ENCODE measurements at regions not wholly inside any gene's neighbourhood (a gene's known extent, or its start where the extent isn't known, plus 50 kb on each side); places are given as distances from the start of the nearest gene placed in this dataset.
A peak's percentile ranks its signal among the peaks of the same experiment; 100 is the strongest.

DNA sequence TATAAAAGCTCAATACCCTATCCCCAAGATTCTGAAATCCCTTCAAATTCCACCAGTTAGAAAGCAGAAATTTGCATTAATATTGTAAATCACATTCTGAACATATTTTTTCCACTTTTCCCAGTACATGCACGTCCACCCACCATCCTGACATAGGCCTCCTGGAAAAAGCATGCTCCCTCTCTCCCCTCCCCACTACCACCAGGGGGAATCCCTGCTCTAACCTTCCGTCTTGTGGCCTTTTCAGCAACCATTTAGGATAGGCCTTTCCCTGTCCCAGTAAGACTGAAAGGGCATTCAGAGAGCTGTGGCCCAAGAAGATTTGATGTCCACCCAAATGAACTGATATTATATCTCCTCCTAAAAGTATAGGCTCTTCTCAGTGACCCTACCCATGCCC lies 182.1 kb downstream of the ARRDC4 start:
- no peak overlapping the region for H3K4me3 Mint-ChIP-seq
- no peak overlapping the region for H3K27ac Mint-ChIP-seq
- H3K27me3 Mint-ChIP-seq (ENCODE audit: low read depth) = no peaks in the 10 kb centered on the region
- TF ChIP-seq, protein P1, sequence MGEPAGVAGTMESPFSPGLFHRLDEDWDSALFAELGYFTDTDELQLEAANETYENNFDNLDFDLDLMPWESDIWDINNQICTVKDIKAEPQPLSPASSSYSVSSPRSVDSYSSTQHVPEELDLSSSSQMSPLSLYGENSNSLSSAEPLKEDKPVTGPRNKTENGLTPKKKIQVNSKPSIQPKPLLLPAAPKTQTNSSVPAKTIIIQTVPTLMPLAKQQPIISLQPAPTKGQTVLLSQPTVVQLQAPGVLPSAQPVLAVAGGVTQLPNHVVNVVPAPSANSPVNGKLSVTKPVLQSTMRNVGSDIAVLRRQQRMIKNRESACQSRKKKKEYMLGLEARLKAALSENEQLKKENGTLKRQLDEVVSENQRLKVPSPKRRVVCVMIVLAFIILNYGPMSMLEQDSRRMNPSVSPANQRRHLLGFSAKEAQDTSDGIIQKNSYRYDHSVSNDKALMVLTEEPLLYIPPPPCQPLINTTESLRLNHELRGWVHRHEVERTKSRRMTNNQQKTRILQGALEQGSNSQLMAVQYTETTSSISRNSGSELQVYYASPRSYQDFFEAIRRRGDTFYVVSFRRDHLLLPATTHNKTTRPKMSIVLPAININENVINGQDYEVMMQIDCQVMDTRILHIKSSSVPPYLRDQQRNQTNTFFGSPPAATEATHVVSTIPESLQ (CRISPR knock-in tag; IDR thresholded peaks at IDR 0.05) = no peak
- TF ChIP-seq TP53 (CRISPR knock-in tag; IDR thresholded peaks at IDR 0.05) = no peak
- TF ChIP-seq, protein P2, sequence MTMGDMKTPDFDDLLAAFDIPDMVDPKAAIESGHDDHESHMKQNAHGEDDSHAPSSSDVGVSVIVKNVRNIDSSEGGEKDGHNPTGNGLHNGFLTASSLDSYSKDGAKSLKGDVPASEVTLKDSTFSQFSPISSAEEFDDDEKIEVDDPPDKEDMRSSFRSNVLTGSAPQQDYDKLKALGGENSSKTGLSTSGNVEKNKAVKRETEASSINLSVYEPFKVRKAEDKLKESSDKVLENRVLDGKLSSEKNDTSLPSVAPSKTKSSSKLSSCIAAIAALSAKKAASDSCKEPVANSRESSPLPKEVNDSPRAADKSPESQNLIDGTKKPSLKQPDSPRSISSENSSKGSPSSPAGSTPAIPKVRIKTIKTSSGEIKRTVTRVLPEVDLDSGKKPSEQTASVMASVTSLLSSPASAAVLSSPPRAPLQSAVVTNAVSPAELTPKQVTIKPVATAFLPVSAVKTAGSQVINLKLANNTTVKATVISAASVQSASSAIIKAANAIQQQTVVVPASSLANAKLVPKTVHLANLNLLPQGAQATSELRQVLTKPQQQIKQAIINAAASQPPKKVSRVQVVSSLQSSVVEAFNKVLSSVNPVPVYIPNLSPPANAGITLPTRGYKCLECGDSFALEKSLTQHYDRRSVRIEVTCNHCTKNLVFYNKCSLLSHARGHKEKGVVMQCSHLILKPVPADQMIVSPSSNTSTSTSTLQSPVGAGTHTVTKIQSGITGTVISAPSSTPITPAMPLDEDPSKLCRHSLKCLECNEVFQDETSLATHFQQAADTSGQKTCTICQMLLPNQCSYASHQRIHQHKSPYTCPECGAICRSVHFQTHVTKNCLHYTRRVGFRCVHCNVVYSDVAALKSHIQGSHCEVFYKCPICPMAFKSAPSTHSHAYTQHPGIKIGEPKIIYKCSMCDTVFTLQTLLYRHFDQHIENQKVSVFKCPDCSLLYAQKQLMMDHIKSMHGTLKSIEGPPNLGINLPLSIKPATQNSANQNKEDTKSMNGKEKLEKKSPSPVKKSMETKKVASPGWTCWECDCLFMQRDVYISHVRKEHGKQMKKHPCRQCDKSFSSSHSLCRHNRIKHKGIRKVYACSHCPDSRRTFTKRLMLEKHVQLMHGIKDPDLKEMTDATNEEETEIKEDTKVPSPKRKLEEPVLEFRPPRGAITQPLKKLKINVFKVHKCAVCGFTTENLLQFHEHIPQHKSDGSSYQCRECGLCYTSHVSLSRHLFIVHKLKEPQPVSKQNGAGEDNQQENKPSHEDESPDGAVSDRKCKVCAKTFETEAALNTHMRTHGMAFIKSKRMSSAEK (CRISPR knock-in tag; IDR thresholded peaks at IDR 0.05; ENCODE audit: borderline replicate concordance) = no peak
- no peaks in the 10 kb centered on the region for H3K9me3 Mint-ChIP-seq
- ATAC-seq (peak; percentile 85), DNase-seq (ENCODE audit: low spot score) (peak; percentile 40)
- ChIA-PET CTCF (interaction anchor here (0.7 to 2.9 kb wide), 14 partner anchors 12 to 280 kb away, joined by 3 to 42 read pairs (median 3); no protein-coding TSS in a partner anchor), POLR2A (interaction anchor here (0.5 kb wide), 1 partner anchor 160 kb away, joined by 3 read pairs; no protein-coding TSS in a partner anchor)
- H3K36me3 Mint-ChIP-seq = no peaks in the 10 kb centered on the region
- H3K4me1 Mint-ChIP-seq = peaks cover 21% of the 10 kb centered on the region

DNA sequence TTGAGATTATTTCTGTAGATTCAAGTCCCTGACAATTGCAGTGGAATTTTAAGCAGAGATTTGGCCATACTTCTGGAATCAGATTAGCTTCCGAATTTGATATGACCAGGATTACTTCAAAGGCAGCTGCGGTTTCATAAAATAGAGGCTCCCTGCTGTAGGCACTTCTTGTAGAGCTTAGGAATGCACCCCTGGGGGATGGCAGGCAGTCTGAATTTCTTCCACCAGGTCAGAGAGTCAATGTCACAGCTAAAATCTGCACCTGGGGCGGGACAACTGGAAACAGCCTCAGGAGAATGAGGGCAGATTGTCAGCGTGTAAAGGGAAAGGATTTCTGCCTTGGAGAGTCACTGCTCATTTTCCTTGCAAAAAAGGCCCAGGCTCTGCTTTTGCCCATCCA lies 182.6 kb downstream of the ARRDC4 start:
- Mint-ChIP-seq H3K27ac (no peak overlapping the region), H3K4me3 (no peak overlapping the region), H3K36me3 (no peaks in the 10 kb centered on the region), H3K27me3 (ENCODE audit: low read depth) (no peaks in the 10 kb centered on the region), H3K9me3 (no peaks in the 10 kb centered on the region), H3K4me1 (peaks cover 21% of the 10 kb centered on the region)
- TF ChIP-seq EMX1 (CRISPR knock-in tag; IDR thresholded peaks at IDR 0.05) (no peak), ZNF671 (CRISPR knock-in tag; IDR thresholded peaks at IDR 0.05) (no peak), ZNF232 (CRISPR knock-in tag; IDR thresholded peaks at IDR 0.05) (no peak), NFE2L1 (CRISPR knock-in tag; IDR thresholded peaks at IDR 0.05) (no peak), NR2C2 (CRISPR knock-in tag; IDR thresholded peaks at IDR 0.05) (no peak), RORB (CRISPR knock-in tag; IDR thresholded peaks at IDR 0.05) (no peak), PRRX2 (CRISPR knock-in tag; IDR thresholded peaks at IDR 0.05) (no peak), NFYB (CRISPR knock-in tag; conservative IDR thresholded peaks at IDR 0.05; ENCODE audit: low read depth) (no peak), HMGA2 (CRISPR knock-in tag; IDR thresholded peaks at IDR 0.05) (no peak), NR1H2 (CRISPR knock-in tag; IDR thresholded peaks at IDR 0.05) (no peak), OVOL2 (CRISPR knock-in tag; IDR thresholded peaks at IDR 0.05; ENCODE audit: borderline replicate concordance) (no peak)
- TF ChIP-seq, protein P3, sequence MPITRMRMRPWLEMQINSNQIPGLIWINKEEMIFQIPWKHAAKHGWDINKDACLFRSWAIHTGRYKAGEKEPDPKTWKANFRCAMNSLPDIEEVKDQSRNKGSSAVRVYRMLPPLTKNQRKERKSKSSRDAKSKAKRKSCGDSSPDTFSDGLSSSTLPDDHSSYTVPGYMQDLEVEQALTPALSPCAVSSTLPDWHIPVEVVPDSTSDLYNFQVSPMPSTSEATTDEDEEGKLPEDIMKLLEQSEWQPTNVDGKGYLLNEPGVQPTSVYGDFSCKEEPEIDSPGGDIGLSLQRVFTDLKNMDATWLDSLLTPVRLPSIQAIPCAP (CRISPR knock-in tag; IDR thresholded peaks at IDR 0.05) = no peak
- TF ChIP-seq, protein P4, sequence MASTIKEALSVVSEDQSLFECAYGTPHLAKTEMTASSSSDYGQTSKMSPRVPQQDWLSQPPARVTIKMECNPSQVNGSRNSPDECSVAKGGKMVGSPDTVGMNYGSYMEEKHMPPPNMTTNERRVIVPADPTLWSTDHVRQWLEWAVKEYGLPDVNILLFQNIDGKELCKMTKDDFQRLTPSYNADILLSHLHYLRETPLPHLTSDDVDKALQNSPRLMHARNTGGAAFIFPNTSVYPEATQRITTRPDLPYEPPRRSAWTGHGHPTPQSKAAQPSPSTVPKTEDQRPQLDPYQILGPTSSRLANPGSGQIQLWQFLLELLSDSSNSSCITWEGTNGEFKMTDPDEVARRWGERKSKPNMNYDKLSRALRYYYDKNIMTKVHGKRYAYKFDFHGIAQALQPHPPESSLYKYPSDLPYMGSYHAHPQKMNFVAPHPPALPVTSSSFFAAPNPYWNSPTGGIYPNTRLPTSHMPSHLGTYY (CRISPR knock-in tag; IDR thresholded peaks at IDR 0.05) = no peak
- TF ChIP-seq, protein P5, sequence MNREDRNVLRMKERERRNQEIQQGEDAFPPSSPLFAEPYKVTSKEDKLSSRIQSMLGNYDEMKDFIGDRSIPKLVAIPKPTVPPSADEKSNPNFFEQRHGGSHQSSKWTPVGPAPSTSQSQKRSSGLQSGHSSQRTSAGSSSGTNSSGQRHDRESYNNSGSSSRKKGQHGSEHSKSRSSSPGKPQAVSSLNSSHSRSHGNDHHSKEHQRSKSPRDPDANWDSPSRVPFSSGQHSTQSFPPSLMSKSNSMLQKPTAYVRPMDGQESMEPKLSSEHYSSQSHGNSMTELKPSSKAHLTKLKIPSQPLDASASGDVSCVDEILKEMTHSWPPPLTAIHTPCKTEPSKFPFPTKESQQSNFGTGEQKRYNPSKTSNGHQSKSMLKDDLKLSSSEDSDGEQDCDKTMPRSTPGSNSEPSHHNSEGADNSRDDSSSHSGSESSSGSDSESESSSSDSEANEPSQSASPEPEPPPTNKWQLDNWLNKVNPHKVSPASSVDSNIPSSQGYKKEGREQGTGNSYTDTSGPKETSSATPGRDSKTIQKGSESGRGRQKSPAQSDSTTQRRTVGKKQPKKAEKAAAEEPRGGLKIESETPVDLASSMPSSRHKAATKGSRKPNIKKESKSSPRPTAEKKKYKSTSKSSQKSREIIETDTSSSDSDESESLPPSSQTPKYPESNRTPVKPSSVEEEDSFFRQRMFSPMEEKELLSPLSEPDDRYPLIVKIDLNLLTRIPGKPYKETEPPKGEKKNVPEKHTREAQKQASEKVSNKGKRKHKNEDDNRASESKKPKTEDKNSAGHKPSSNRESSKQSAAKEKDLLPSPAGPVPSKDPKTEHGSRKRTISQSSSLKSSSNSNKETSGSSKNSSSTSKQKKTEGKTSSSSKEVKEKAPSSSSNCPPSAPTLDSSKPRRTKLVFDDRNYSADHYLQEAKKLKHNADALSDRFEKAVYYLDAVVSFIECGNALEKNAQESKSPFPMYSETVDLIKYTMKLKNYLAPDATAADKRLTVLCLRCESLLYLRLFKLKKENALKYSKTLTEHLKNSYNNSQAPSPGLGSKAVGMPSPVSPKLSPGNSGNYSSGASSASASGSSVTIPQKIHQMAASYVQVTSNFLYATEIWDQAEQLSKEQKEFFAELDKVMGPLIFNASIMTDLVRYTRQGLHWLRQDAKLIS (CRISPR knock-in tag; IDR thresholded peaks at IDR 0.05; ENCODE audit: borderline replicate concordance) = no peak
- TF ChIP-seq, protein P6, sequence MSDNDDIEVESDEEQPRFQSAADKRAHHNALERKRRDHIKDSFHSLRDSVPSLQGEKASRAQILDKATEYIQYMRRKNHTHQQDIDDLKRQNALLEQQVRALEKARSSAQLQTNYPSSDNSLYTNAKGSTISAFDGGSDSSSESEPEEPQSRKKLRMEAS (CRISPR knock-in tag; IDR thresholded peaks at IDR 0.05) = no peak
- POLR2A ChIA-PET = no interaction called here
- DNase-seq (ENCODE audit: low spot score) (no peak), ATAC-seq (peak; percentile 24)
- CTCF ChIA-PET = interaction anchor here (0.7 to 2.9 kb wide), 14 partner anchors 11 to 279 kb away, joined by 3 to 42 read pairs (median 3); no protein-coding TSS in a partner anchor

All from WTC11 (cell line).